Body of pancreas (tissue), 4 donors: ENCODE measurements at regions not wholly inside any gene's neighbourhood (a gene's known extent, or its start where the extent isn't known, plus 50 kb on each side); places are given as distances from the start of the nearest gene placed in this dataset.

Experiments used
- CTCF ChIP-seq, 7 experiments: fragments of 450-650 bp in 4 of 7; fragments of 200-600 bp in 3 of 7; sonication (generic) in 3 of 7; IDR thresholded peaks; one replicate each; pipeline ENCODE4 v1.5.1; 2016 to 2019; ENCODE audit warnings: antibody characterized with exemption in 7 of 7
- POLR2A ChIP-seq, 3 donors: fragments of 450-650 bp; IDR thresholded peaks; one replicate each; pipeline ENCODE4 v1.6.1; 2016; ENCODE audit warnings: antibody characterized with exemption in 3 of 3, mild to moderate bottlenecking in 2 of 3

- TF ChIP-seq POLR2A (IDR thresholded peaks at IDR 0.05) (no peak), CTCF (IDR thresholded peaks at IDR 0.05) (no peak)
Measured at GRCh38 chr7:84261509-84261908, 66.9 kb upstream of the SEMA3A start.
